MCF 10A (cell line): ENCODE measurements at regions not wholly inside any gene's neighbourhood (a gene's known extent, or its start where the extent isn't known, plus 50 kb on each side); places are given as distances from the start of the nearest gene placed in this dataset.

Source experiments
- BruUV-seq: library from RNA; stranded (reverse); fragments of 400-500 nt; replicated peaks from 2 replicates; lab custom pipeline; 2021; lab: Mats Ljungman, UMichigan
- CTCF ChIA-PET: fragments of 300-600 bp; sonication (Branson Sonifier 250); formaldehyde crosslinking; extraction: SDS; loops from one replicate; lab custom pipeline; 2021; ENCODE audit warnings: antibody characterized with exemption, inconsistent platforms; lab: Yijun Ruan, JAX
- POLR2A ChIA-PET: fragments of 300-600, 350-650 bp; sonication (Branson Sonifier 250); formaldehyde crosslinking; extraction: SDS; loops from one replicate; lab custom pipeline; 2020; ENCODE audit warnings: antibody characterized with exemption, inconsistent platforms; lab: Yijun Ruan, JAX
- DNase-seq: peaks from one replicate; pipeline ENCODE4 v3.0.0-alpha.2; 2018; ENCODE audit not compliant: unreplicated experiment
- H3K27ac Mint-ChIP-seq: one replicate; pipeline ENCODE4 v1.8.0; 2022; ENCODE audit warnings: mild to moderate bottlenecking, low read depth, mixed read lengths; ENCODE audit not compliant: unreplicated experiment
- H3K27me3 Mint-ChIP-seq: one replicate; pipeline ENCODE4 v1.8.0; 2022; ENCODE audit warnings: mixed read lengths; ENCODE audit not compliant: insufficient read depth, unreplicated experiment
- H3K36me3 Mint-ChIP-seq: one replicate; pipeline ENCODE4 v1.8.0; 2022; ENCODE audit warnings: mild to moderate bottlenecking, moderate library complexity, mixed read lengths; ENCODE audit not compliant: insufficient read depth, unreplicated experiment
- H3K4me1 Mint-ChIP-seq: one replicate; pipeline ENCODE4 v1.8.0; 2022; ENCODE audit warnings: mixed read lengths; ENCODE audit not compliant: insufficient read depth, unreplicated experiment
- H3K4me3 Mint-ChIP-seq: one replicate; pipeline ENCODE4 v1.8.0; 2022; ENCODE audit warnings: mild to moderate bottlenecking, moderate library complexity, mixed read lengths; ENCODE audit not compliant: unreplicated experiment
- H3K9me3 Mint-ChIP-seq: one replicate; pipeline ENCODE4 v1.8.0; 2022; ENCODE audit warnings: mixed read lengths; ENCODE audit not compliant: unreplicated experiment
- CTCF ChIP-seq: fragments of 200-600 bp; IDR thresholded peaks from one replicate; pipeline ENCODE4 v1.8.0; 2022; ENCODE audit warnings: antibody characterized with exemption, mild to moderate bottlenecking; ENCODE audit not compliant: unreplicated experiment
- intact Hi-C: fragments of 100-400 bp; cut with micrococcal nuclease; formaldehyde crosslinking; loops from 2 replicates; pipeline ENCODE4 v1.14.1; 2022

- BruUV-seq, result no TSS peak
- peak overlapping the region; percentile 83 for H3K27ac Mint-ChIP-seq
- peak; percentile 58 for DNase-seq
- no peaks in the 10 kb centered on the region for H3K27me3 Mint-ChIP-seq
- no peak for TF ChIP-seq CTCF
- peak overlapping the region; percentile 33 for H3K4me3 Mint-ChIP-seq
- H3K36me3 Mint-ChIP-seq, result peaks cover 2% of the 10 kb centered on the region
- H3K9me3 Mint-ChIP-seq, result no peaks in the 10 kb centered on the region
- ChIA-PET POLR2A (interaction anchor here (0.6 to 1.5 kb wide), 14 partner anchors 11 to 535 kb away, joined by 3 to 10 read pairs (median 4); partner anchors contain the start of genes NKIRAS1 and RPL15), CTCF (interaction anchor here (0.7 to 1.3 kb wide), 4 partner anchors 11 to 113 kb away, joined by 3 to 4 read pairs (median 4); no protein-coding TSS in a partner anchor)
- intact Hi-C loops, result no loop called here
- peaks cover 33% of the 10 kb centered on the region for H3K4me1 Mint-ChIP-seq
Observed at GRCh38 chr3:23739536-23739935, 66.2 kb upstream of the UBE2E1 start.

GRCh38 chr3:23740517-23740965, 65.2 kb upstream of the UBE2E1 start:
- peak overlapping the region; percentile 83 for H3K27ac Mint-ChIP-seq
- H3K27me3 Mint-ChIP-seq, result no peaks in the 10 kb centered on the region
- H3K4me3 Mint-ChIP-seq, result peak overlapping the region; percentile 63

GRCh38 chr3:23741036-23741706, 64.6 kb upstream of the UBE2E1 start:
- intact Hi-C loops, result loop anchor here (2.0 to 5.0 kb wide), 3 partner anchors 54 to 160 kb away; no protein-coding TSS in a partner anchor
- Mint-ChIP-seq H3K27ac (peak overlapping the region; percentile 83), H3K4me3 (peak overlapping the region; percentile 63), H3K36me3 (peaks cover 4% of the 10 kb centered on the region), H3K4me1 (peaks cover 27% of the 10 kb centered on the region), H3K27me3 (no peaks in the 10 kb centered on the region), H3K9me3 (no peaks in the 10 kb centered on the region)
- no TSS peak for BruUV-seq
- CTCF ChIA-PET, result interaction anchor here (0.7 to 0.9 kb wide), 3 partner anchors 14 to 942 kb away, joined by 3 to 4 read pairs (median 3); no protein-coding TSS in a partner anchor
- peak; percentile 97 for DNase-seq
- POLR2A ChIA-PET, result interaction anchor here (0.6 to 1.6 kb wide), 6 partner anchors 59 to 208 kb away, joined by 3 to 10 read pairs (median 4); partner anchors contain the start of genes NKIRAS1 and RPL15
- no peak for TF ChIP-seq CTCF

More at GRCh38 chr3:23740517-23740965, 65.2 kb upstream of the UBE2E1 start:
- POLR2A ChIA-PET, result interaction anchor here (0.6 to 1.5 kb wide), 9 partner anchors 35 to 285 kb away, joined by 3 to 10 read pairs (median 4); partner anchors contain the start of genes NKIRAS1 and RPL15
- peak; percentile 84 for DNase-seq
- H3K36me3 Mint-ChIP-seq, result peaks cover 4% of the 10 kb centered on the region
- H3K9me3 Mint-ChIP-seq, result no peaks in the 10 kb centered on the region
- intact Hi-C loops, result loop anchor here (2.0 to 5.0 kb wide), 3 partner anchors 54 to 160 kb away; no protein-coding TSS in a partner anchor
- CTCF ChIA-PET, result interaction anchor here (1.3 kb wide), 1 partner anchor 112 kb away, joined by 4 read pairs; no protein-coding TSS in a partner anchor
- TF ChIP-seq CTCF, result no peak
- TSS peak; percentile 82 for BruUV-seq
- peaks cover 32% of the 10 kb centered on the region for H3K4me1 Mint-ChIP-seq
